ENCODE measurements at regions not wholly inside any gene's neighbourhood (a gene's known extent, or its start where the extent isn't known, plus 50 kb on each side); places are given as distances from the start of the nearest gene placed in this dataset.

GRCh38 chr10:4016214-4016740 is 231.3 kb upstream of the KLF6 start:
- no peak for FAIRE-seq
- TF ChIP-seq POLR2A (IDR thresholded peaks at IDR 0.05; ENCODE audit: low read depth, low read length) (no peak), TAF1 (IDR thresholded peaks at IDR 0.05; ENCODE audit: borderline replicate concordance, low read depth, low read length) (no peak), POLR2AphosphoS5 (IDR thresholded peaks at IDR 0.05; ENCODE audit: low read depth, low read length) (no peak)
- no peak for DNase-seq (ENCODE audit: insufficient read length)

- DNase-seq (ENCODE audit: insufficient read length): no peak
- FAIRE-seq: peak; percentile 92
- TF ChIP-seq POLR2A (IDR thresholded peaks at IDR 0.05; ENCODE audit: low read depth, low read length): no peak
- no peak for TF ChIP-seq TAF1 (IDR thresholded peaks at IDR 0.05; ENCODE audit: borderline replicate concordance, low read depth, low read length)
- TF ChIP-seq POLR2AphosphoS5 (IDR thresholded peaks at IDR 0.05; ENCODE audit: low read depth, low read length): no peak
Measured at GRCh38 chr10:4013651-4014121, 228.7 kb upstream of the KLF6 start.

GRCh38 chr10:4012848-4013247 is 227.8 kb upstream of the KLF6 start:
- TF ChIP-seq TAF1 (IDR thresholded peaks at IDR 0.05; ENCODE audit: borderline replicate concordance, low read depth, low read length): no peak
- TF ChIP-seq POLR2AphosphoS5 (IDR thresholded peaks at IDR 0.05; ENCODE audit: low read depth, low read length): no peak
- TF ChIP-seq POLR2A (IDR thresholded peaks at IDR 0.05; ENCODE audit: low read depth, low read length): no peak
- no peak for FAIRE-seq
- no peak for DNase-seq (ENCODE audit: insufficient read length)

- TF ChIP-seq POLR2A (IDR thresholded peaks at IDR 0.05; ENCODE audit: low read depth, low read length) (no peak), TAF1 (IDR thresholded peaks at IDR 0.05; ENCODE audit: borderline replicate concordance, low read depth, low read length) (no peak), POLR2AphosphoS5 (IDR thresholded peaks at IDR 0.05; ENCODE audit: low read depth, low read length) (no peak)
- no peak for FAIRE-seq
- DNase-seq (ENCODE audit: insufficient read length): no peak
Measured at GRCh38 chr10:4011136-4011812, 226.3 kb upstream of the KLF6 start.

GRCh38 chr10:4008676-4009382 is 223.8 kb upstream of the KLF6 start:
- DNase-seq (ENCODE audit: insufficient read length) (no peak), FAIRE-seq (no peak)
- no peak for TF ChIP-seq POLR2AphosphoS5 (IDR thresholded peaks at IDR 0.05; ENCODE audit: low read depth, low read length)
- no peak for TF ChIP-seq POLR2A (IDR thresholded peaks at IDR 0.05; ENCODE audit: low read depth, low read length)
- no peak for TF ChIP-seq TAF1 (IDR thresholded peaks at IDR 0.05; ENCODE audit: borderline replicate concordance, low read depth, low read length)

GRCh38 chr10:4007771-4008170 is 222.8 kb upstream of the KLF6 start:
- no peak for TF ChIP-seq POLR2A (IDR thresholded peaks at IDR 0.05; ENCODE audit: low read depth, low read length)
- DNase-seq (ENCODE audit: insufficient read length): no peak
- FAIRE-seq: no peak

- TF ChIP-seq TAF1 (IDR thresholded peaks at IDR 0.05; ENCODE audit: borderline replicate concordance, low read depth, low read length): no peak
- no peak for DNase-seq (ENCODE audit: insufficient read length)
- no peak for FAIRE-seq
Measured at GRCh38 chr10:4006858-4007257, 221.8 kb upstream of the KLF6 start.

- FAIRE-seq: no peak
- DNase-seq (ENCODE audit: insufficient read length): no peak
- TF ChIP-seq POLR2AphosphoS5 (IDR thresholded peaks at IDR 0.05; ENCODE audit: low read depth, low read length): no peak
- no peak for TF ChIP-seq POLR2A (IDR thresholded peaks at IDR 0.05; ENCODE audit: low read depth, low read length)
- TF ChIP-seq TAF1 (IDR thresholded peaks at IDR 0.05; ENCODE audit: borderline replicate concordance, low read depth, low read length): no peak
Measured at GRCh38 chr10:4006051-4006450, 221.0 kb upstream of the KLF6 start.

GRCh38 chr10:4004990-4005389 is 220.0 kb upstream of the KLF6 start:
- FAIRE-seq (no peak), DNase-seq (ENCODE audit: insufficient read length) (no peak)
- TF ChIP-seq TAF1 (IDR thresholded peaks at IDR 0.05; ENCODE audit: borderline replicate concordance, low read depth, low read length) (no peak), POLR2A (IDR thresholded peaks at IDR 0.05; ENCODE audit: low read depth, low read length) (no peak), POLR2AphosphoS5 (IDR thresholded peaks at IDR 0.05; ENCODE audit: low read depth, low read length) (no peak)

GRCh38 chr10:4004144-4004543 is 219.1 kb upstream of the KLF6 start:
- DNase-seq (ENCODE audit: insufficient read length) (no peak), FAIRE-seq (no peak)
- TF ChIP-seq POLR2A (IDR thresholded peaks at IDR 0.05; ENCODE audit: low read depth, low read length) (no peak), POLR2AphosphoS5 (IDR thresholded peaks at IDR 0.05; ENCODE audit: low read depth, low read length) (no peak), TAF1 (IDR thresholded peaks at IDR 0.05; ENCODE audit: borderline replicate concordance, low read depth, low read length) (no peak)

GRCh38 chr10:4003348-4003973 is 218.5 kb upstream of the KLF6 start:
- FAIRE-seq: peak; percentile 73
- no peak for DNase-seq (ENCODE audit: insufficient read length)
- TF ChIP-seq POLR2A (IDR thresholded peaks at IDR 0.05; ENCODE audit: low read depth, low read length) (no peak), POLR2AphosphoS5 (IDR thresholded peaks at IDR 0.05; ENCODE audit: low read depth, low read length) (no peak), TAF1 (IDR thresholded peaks at IDR 0.05; ENCODE audit: borderline replicate concordance, low read depth, low read length) (no peak)

- no peak for FAIRE-seq
- no peak for DNase-seq (ENCODE audit: insufficient read length)
- TF ChIP-seq POLR2AphosphoS5 (IDR thresholded peaks at IDR 0.05; ENCODE audit: low read depth, low read length) (no peak), POLR2A (IDR thresholded peaks at IDR 0.05; ENCODE audit: low read depth, low read length) (no peak), TAF1 (IDR thresholded peaks at IDR 0.05; ENCODE audit: borderline replicate concordance, low read depth, low read length) (no peak)
Measured at GRCh38 chr10:4001811-4002210, 216.8 kb upstream of the KLF6 start.

All from GM12892 (cell line).